Activated CD8-positive, alpha-beta memory T cell treated with anti-CD3 and anti-CD28 coated beads, Interleukin-2, amount 50 U/mL, for 4 hours (primary cell): ENCODE measurements at regions not wholly inside any gene's neighbourhood (a gene's known extent, or its start where the extent isn't known, plus 50 kb on each side); places are given as distances from the start of the nearest gene placed in this dataset.

Source experiments
- DNase-seq: peaks from one replicate; pipeline ENCODE4 v3.0.0-alpha.2; 2020

DNA sequence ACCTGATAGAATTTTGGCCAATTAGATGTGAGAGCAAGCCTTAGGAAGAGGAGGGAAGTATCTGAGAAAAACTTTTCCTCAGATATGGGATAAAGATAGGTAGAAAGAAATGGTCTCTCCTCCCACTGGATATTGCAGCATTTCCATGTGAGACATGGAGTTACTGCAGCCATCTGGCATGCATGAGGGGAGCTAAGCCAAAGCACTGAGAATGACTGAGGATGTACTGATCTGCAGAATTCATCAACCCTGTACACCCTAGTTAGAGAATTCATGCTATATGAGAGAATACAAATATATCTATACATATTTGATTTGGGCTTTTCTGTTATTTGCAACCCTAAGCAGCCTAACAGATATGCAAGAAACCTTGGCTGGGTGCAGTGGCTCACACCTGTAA, 52.5 kb upstream of the RPL34 start:
- no peak for DNase-seq

DNA sequence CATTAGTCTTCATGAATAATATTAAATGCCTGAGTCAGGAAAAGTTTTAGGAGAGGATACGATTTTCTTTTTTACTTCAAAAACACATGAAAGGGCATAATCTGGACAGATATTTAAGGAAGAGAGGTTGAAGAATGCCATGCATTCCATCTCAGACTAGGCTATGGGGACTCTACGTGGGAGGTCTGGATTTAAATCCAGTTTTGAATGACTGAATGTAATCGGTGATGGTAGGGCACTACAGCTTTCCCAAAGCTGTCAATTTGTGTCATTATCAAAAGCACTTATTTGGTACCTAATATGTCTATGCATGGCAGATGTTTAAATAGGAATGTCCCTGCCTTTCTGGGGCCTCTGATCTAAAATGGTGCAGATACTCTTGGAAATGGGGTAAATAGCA, 59.3 kb upstream of the RPL34 start:
- no peak for DNase-seq

GRCh38 chr4:108560616-108561015, 59.8 kb upstream of the RPL34 start:
- no peak for DNase-seq

DNA sequence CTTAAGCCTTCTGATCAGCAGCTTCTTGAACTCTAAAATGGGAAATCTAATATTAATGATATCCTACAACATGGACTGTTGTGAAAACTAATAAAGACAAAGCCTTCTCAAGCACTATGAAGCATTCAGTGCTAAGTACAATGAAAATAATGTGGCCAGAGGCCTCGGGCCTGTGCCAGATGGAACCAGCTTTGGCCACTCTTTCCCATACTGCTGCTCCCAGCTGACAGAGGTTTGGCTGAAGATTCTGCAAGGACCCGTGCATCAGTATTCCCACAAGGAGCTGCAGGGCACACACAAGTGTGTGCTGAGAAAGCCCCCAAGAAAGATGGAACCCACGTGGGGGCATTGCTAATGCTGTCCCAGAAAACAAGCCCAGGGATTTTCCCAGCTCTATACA, 60.5 kb upstream of the RPL34 start:
- no peak for DNase-seq

GRCh38 chr4:108559068-108559793, 61.1 kb upstream of the RPL34 start:
- no peak for DNase-seq

- no peak for DNase-seq
Observed at GRCh38 chr4:108556588-108557200, 63.7 kb upstream of the RPL34 start.

GRCh38 chr4:108556166-108556565, 64.2 kb upstream of the RPL34 start:
- DNase-seq, result no peak

GRCh38 chr4:108555701-108556100, 64.7 kb upstream of the RPL34 start:
- DNase-seq, result no peak

DNA sequence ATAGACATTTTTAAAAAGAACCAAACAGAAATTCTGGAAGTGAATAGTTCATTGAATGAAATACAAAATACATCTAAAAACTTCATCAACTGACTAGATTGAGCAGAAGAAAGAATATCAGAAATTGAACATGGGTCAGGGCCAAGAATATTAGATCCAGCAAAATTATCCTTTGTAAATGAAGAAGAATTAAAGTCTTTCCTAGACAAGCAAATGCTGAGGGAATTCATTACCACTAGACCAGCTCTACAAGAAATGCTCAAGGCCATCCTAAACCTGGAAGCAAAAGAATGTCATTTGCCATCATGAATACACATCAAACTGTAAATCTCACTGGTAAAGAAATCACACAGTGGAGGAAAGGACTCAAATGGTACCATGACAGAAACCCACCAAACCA, 72.7 kb upstream of the RPL34 start:
- DNase-seq, result no peak

GRCh38 chr4:108546728-108547127, 73.6 kb upstream of the RPL34 start:
- no peak for DNase-seq

- DNase-seq, result no peak
Observed at GRCh38 chr4:108544481-108544880, 75.9 kb upstream of the RPL34 start.

GRCh38 chr4:108543359-108543968, 76.9 kb upstream of the RPL34 start:
- no peak for DNase-seq

GRCh38 chr4:108540536-108540935, 79.8 kb upstream of the RPL34 start:
- DNase-seq, result no peak

DNA sequence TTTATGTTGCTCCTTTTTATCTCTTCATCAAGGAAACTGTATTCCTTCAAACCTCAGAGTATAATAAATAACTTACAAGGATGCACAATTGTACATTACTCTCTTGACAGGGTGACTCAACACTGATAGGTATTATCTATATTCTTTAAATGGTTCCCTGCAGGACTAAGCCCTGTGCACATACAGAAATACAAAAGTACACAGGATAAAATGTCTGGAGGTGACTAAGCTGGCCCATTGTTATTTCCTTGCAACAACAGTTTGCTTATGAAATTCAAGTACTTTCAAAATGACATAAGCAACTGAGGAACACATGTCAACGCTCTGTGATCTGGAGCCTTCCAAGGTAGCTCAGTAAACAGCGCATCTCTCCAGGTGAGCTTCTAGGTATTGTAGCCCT, 83.8 kb upstream of the RPL34 start:
- DNase-seq, result no peak

DNA sequence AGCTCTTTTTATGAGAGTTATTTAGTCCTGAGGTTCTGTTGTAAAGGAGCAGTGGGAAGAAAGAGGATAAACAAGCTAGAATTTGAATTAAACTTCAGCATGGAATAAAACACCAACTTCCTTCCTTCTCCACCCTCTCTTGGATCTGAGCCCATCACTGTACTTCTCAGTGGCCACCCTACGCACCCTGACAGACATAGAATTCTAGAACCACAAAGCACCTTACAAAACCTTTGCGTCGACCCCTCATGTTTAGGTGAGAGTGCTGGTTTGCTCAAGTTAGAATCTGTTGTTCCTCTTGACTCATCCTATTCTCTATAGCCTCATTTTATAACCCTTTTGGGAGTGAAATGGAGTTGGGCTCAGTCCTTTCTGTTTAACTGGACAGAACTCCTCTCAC, 84.6 kb upstream of the RPL34 start:
- no peak for DNase-seq

DNA sequence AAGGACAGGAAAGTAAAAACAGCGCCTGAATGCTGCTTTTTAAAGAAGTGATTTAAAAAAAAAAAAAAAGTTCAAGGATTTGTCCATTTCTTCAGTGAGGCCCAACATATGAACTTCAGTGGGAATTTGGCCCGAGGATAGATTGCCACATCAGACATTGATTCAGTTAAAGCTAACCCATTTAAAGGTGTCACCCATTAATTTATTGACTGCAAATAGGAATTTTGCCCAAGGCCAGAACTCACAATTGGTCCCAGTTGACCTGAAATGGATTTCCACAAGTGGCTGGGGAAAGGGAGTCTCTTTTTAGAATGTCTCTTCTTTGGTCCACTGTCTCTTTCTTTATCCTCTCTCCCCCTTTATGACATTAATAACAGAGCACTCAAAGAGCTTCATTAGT, 86.5 kb upstream of the RPL34 start:
- DNase-seq, result no peak

GRCh38 chr4:108533245-108533844, 87.0 kb upstream of the RPL34 start:
- DNase-seq, result no peak

DNA sequence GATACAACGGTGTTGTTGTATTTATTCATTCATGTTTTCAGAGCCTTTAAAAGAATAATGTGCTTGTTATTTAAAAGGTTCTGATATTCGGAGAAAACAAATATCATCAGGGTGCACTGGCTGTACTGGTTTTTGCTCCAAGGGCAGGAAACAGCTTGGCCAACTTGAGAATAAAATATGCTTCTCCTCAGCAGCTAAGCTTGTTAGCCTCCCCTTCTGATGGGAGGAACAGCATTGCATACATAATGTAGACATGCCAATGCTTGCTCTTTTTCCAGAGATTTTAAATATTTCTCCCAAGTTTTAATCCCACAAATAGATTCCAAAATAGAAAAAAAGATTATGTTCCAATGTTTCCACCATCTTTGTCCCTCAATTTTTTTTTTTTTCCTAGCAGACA, 87.6 kb upstream of the RPL34 start:
- no peak for DNase-seq

DNA sequence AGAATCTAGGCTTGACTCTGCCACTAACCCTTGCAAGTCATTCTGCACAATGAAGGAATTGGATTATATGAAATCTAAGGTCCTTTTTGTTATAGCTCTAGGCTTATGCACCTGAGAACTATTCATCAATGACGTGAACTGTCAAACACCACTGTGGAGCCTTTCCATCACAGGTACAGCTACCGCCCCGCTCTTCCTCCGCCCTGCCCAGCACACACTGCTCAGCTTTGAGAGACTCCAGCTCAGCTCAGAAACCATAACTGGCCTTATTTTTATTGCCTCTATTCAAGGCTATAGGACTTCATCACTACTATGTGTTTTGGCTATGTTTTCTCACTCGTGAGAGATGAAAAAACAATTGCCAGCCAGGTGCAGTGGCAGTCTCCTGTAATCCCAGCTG, 88.2 kb upstream of the RPL34 start:
- DNase-seq, result no peak

DNA sequence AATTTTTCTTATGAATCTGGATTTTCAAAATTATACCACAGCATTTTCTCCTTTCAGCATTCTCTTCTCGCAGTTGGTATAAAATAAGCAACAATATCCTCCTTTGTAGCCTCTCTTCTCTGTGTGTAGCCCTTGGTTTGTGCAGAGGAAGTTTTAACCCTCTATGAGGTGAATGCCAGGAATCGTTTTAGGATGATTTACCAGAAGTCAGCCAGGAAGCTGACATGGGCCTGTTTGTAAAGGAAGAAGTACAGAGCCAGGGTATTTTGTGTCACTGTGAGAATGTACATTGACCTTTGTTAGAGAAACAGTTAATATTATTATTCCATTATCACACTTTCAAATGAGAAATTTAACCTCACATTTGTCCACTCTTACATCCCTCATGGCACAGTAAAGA, 88.9 kb upstream of the RPL34 start:
- DNase-seq, result no peak

DNA sequence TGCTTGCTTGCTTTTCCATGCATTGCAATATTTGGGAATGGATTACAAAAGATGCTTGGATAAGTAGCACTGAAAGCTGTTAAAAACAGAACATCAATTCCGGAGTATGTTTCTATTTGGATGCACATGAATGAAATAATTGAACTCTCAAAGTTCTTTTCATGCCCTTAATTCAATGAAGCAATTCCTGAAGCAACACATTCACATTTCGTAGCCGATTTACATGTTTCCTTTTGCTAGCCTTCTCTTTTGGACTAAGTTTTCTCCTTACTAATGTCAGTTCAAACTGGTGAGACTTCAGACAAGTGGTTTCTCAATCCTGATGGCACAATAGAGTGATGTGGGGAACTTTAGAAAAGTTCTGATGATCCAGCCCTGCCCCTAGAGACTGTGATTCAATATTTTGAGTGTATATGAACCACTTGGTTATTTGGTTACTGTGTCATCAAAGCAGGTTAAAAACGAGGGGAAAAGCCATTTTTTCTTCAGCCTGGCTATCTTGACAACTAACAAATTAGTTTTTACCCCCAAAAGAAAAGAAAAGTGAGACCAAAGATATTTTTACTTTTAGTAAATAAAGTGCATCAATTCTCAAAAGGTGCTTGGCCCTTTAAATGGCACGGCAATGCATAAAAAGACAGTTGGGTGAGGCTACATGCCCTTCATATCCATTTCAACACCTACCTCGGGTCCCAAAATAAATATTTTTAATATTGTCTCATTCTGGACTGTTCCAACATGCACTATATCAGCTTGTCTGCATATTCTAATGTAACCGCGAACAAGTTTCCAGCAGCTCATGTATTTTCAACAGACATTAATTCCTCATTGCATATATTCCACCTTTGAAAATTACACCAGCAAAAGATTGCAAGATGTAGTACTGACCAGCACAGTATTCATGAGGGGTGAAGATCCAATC, 90.1 kb upstream of the RPL34 start:
- DNase-seq, result no peak

DNA sequence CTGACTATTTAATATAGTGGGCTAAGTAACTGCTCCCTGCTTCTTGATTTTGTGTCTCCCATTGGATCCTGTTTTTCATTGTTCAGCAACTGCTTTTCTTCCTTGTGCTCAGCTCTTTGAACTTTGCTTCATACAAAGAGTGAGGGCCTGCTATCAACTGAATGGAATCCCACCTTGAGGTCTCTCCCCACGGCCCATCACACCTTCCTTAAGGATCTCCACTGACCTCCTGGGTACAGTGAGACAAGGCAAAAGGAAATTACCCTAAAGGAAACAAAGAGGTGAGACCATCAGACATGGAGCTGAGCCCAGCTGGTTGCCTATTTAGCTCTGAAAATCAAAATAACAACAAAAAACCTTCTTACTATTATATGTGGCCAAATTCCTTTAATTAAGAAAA, 91.3 kb upstream of the RPL34 start:
- DNase-seq, result no peak

DNA sequence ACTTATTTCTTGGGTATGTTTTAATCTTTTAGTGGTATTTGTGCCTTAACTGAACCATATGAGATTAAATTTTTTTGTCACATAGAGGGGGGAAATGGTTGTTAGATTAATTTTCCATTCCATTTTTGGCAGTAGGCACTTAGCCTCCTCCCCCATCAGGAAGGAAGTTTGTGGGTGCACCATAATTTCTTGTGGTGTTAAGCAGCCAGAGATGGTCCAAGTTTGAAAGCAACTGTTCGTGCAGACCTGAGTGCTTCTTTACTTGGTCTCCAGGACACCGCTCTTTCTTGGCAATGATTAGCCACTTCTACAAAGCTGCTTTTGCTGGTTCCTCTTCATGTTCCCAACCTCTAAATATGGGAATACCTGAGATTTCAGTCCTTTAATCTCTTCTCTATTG, 92.7 kb upstream of the RPL34 start:
- DNase-seq, result peak; percentile 19
